Left lung (tissue), 4 donors: ENCODE measurements at regions not wholly inside any gene's neighbourhood (a gene's known extent, or its start where the extent isn't known, plus 50 kb on each side); places are given as distances from the start of the nearest gene placed in this dataset.

Experiments
- ATAC-seq: fragments of 200-7000 bp; cut with Tn5 transposase; one replicate; pipeline ENCODE4 v1.9.1; 2020; ENCODE audit warnings: moderate library complexity
- DNase-seq, 4 donors: peaks; one replicate each; pipeline ENCODE4 v3.0.0-alpha.2; 2013 to 2020
- H3K27ac ChIP-seq, 2 donors: fragments of 200-600 bp; sonication (generic) in 1 of 2; one replicate each; pipeline versions ENCODE4 v1.5.0 to v1.8.0; 2020 to 2021
- H3K27me3 ChIP-seq, 2 donors: fragments of 200-600 bp; sonication (generic) in 1 of 2; one replicate each; pipeline versions ENCODE4 v1.5.0 to v1.8.0; 2020 to 2021
- H3K36me3 ChIP-seq, 2 donors: fragments of 200-600 bp; sonication (generic) in 1 of 2; one replicate each; pipeline versions ENCODE4 v1.5.0 to v1.8.0; 2020 to 2021
- H3K4me1 ChIP-seq, 2 donors: fragments of 200-600 bp; one replicate each; pipeline ENCODE4 v1.8.0; 2021
- H3K4me3 ChIP-seq, 2 donors: fragments of 200-600 bp; sonication (generic) in 1 of 2; one replicate each; pipeline versions ENCODE4 v1.5.0 to v1.8.0; 2020 to 2021; ENCODE audit warnings: mild to moderate bottlenecking in 1 of 2
- H3K9me3 ChIP-seq, 2 donors: fragments of 200-600 bp; sonication (generic) in 1 of 2; one replicate each; pipeline versions ENCODE4 v1.5.0 to v1.8.0; 2020 to 2021
- intact Hi-C, 2 donors: fragments of 100-400 bp; cut with DNase I; formaldehyde crosslinking; loops; one replicate each; pipeline versions ENCODE4 v1.11.2 to v1.14.2; 2022
- TF ChIP-seq, protein P1 (sequence below), 2 donors: fragments of 200-600 bp; sonication (generic) in 1 of 2; IDR thresholded peaks; one replicate each; pipeline versions ENCODE4 v1.5.0 to v1.8.0; 2021; ENCODE audit warnings: antibody characterized with exemption in 2 of 2
- donor health status: DM: no; HTN: yes; CAD: no.
- donor health status: DM: no; HTN: no; CAD: no.

DNA sequence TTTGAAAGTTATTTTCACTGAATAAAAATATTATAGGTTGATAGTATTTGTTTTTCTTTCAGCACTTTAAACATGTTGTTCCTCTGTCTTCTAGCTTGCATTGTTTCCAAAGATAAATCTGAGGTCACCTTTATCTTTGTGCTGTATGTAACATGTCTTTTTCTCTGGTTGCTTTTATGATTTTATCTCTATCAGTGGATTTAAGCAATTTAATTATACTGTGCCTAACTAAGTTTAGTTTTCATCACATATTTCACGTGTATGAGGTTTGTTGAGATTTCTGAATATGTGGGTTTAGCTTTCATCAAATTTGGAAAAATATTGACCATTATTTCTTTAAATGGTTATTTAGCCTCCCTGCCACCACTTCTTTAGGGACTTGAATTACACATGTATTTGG is 214.5 kb downstream of the SNX18 start:
- no peak overlapping the region for H3K4me3 ChIP-seq
- ATAC-seq = no peak
- H3K27me3 ChIP-seq = no peaks in the 10 kb centered on the region
- H3K4me1 ChIP-seq = peaks cover 0 to 18% of the 10 kb centered on the region in 2 donors
- TF ChIP-seq, protein P1, sequence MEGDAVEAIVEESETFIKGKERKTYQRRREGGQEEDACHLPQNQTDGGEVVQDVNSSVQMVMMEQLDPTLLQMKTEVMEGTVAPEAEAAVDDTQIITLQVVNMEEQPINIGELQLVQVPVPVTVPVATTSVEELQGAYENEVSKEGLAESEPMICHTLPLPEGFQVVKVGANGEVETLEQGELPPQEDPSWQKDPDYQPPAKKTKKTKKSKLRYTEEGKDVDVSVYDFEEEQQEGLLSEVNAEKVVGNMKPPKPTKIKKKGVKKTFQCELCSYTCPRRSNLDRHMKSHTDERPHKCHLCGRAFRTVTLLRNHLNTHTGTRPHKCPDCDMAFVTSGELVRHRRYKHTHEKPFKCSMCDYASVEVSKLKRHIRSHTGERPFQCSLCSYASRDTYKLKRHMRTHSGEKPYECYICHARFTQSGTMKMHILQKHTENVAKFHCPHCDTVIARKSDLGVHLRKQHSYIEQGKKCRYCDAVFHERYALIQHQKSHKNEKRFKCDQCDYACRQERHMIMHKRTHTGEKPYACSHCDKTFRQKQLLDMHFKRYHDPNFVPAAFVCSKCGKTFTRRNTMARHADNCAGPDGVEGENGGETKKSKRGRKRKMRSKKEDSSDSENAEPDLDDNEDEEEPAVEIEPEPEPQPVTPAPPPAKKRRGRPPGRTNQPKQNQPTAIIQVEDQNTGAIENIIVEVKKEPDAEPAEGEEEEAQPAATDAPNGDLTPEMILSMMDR (IDR thresholded peaks at IDR 0.05) = no peak
- H3K9me3 ChIP-seq = no peaks in the 10 kb centered on the region
- no peak overlapping the region for H3K27ac ChIP-seq
- no peaks in the 10 kb centered on the region for H3K36me3 ChIP-seq
- intact Hi-C loops = no loop called here
- no peak for DNase-seq

DNA sequence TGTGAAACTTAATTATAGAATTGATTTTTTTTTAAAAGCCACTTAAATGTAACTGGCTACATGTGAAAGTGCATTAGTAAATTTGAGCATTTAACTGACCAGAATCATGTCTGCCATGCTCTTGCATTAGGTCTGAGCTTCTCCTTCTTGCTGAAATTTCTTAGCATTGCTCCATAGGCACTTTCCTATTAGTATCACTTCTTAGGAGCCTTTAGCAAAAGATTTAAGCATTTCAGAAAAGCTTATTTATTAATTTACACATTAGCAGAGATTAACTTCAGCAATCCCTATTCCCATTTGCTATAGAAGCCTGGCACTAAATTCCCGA is 211.0 kb downstream of the SNX18 start:
- H3K36me3 ChIP-seq = no peaks in the 10 kb centered on the region
- peak overlapping the region in 1 of 2 donors; percentile 67 for H3K27ac ChIP-seq
- H3K4me1 ChIP-seq = peaks cover 0 to 18% of the 10 kb centered on the region in 2 donors
- TF ChIP-seq, protein P1 (IDR thresholded peaks at IDR 0.05) = no peak
- DNase-seq (no peak), ATAC-seq (no peak)
- H3K9me3 ChIP-seq = no peaks in the 10 kb centered on the region
- H3K27me3 ChIP-seq = no peaks in the 10 kb centered on the region
- intact Hi-C loops = no loop called here
- no peak overlapping the region for H3K4me3 ChIP-seq

DNA sequence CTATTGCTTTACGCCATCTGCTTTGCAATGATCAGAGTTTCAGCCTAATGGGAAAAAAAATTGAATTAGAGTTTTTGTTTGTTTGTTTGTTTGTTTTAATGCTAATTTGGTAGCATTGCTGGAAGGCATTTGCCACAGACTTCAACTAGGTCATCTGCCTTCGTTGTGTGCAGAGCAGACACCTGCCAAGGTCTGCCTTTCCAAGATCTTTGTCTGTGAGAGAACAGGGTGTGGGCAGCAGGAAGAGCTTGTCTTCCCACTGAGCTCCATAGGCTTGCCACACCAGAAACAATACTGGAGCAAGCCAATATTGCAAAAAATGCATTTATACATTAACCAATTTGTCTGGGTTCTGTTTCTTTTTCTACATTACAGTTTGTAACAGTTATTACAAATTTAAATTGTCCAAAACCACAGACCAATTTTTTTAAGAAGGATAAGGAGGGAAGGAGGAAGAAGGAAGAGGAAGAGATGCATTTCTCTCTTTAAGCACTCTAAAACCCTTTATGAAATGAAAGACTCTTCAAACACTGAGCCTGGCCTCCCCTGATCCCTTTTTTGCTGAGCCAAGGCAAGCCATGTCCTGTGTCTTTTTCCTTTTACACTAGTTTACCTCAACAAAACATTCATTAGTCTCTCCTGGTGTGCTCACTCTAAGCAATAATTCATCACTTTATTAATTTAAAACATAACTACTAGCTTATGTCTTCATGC is 210.5 kb downstream of the SNX18 start:
- no peak overlapping the region for H3K4me3 ChIP-seq
- DNase-seq (no peak), ATAC-seq (no peak)
- intact Hi-C loops = no loop called here
- TF ChIP-seq, protein P1 (IDR thresholded peaks at IDR 0.05) = no peak
- H3K27me3 ChIP-seq = no peaks in the 10 kb centered on the region
- no peaks in the 10 kb centered on the region for H3K36me3 ChIP-seq
- H3K9me3 ChIP-seq = no peaks in the 10 kb centered on the region
- H3K4me1 ChIP-seq = peaks cover 0 to 18% of the 10 kb centered on the region in 2 donors
- peak overlapping the region in 1 of 2 donors; percentile 67 for H3K27ac ChIP-seq

DNA sequence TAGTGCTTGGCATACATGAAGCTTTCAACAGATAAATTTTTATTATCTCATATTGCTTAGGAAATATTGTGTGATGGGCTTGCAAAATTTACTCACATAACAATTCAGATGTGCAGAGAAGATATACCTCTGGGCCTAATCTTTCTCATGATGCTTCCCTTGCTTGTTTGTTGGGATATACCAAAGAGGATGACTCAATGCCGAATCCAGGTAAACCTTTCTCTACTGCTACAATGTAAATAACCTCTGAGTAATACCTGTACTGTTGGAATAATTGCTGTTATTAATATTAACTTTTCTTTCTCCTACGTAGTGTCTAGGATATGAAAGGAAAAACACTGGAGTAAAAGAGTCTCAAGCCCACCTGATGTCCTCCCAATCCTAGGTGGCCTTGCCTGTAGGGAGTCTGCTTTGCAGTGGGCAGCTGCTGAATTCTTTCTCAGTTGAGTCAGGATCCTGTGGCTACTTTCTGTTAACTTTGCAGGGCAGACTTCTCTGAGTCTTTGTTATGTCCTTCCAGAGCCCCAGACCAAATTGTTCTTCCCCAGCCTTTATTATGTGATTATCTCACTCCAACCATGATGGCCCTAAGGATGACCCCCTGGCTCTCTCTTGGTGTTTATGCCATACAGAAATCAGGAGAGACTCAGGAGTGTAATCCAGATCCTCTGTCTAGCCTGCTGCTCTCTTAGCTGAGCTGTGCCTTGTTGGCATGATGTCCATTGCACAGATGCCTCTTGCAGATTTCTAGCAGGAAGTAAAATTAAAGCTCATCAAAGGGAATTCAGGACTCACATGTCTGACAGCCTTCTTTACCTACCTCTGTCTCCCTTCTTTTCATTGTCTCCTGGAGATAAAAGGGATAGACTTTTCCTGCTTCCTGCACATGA is 208.1 kb downstream of the SNX18 start:
- H3K4me3 ChIP-seq = no peak overlapping the region
- DNase-seq (no peak), ATAC-seq (no peak)
- no peaks in the 10 kb centered on the region for H3K9me3 ChIP-seq
- peaks cover 0 to 18% of the 10 kb centered on the region in 2 donors for H3K4me1 ChIP-seq
- no peak overlapping the region for H3K27ac ChIP-seq
- no peaks in the 10 kb centered on the region for H3K36me3 ChIP-seq
- intact Hi-C loops = no loop called here
- TF ChIP-seq, protein P1 (IDR thresholded peaks at IDR 0.05) = no peak
- no peaks in the 10 kb centered on the region for H3K27me3 ChIP-seq

DNA sequence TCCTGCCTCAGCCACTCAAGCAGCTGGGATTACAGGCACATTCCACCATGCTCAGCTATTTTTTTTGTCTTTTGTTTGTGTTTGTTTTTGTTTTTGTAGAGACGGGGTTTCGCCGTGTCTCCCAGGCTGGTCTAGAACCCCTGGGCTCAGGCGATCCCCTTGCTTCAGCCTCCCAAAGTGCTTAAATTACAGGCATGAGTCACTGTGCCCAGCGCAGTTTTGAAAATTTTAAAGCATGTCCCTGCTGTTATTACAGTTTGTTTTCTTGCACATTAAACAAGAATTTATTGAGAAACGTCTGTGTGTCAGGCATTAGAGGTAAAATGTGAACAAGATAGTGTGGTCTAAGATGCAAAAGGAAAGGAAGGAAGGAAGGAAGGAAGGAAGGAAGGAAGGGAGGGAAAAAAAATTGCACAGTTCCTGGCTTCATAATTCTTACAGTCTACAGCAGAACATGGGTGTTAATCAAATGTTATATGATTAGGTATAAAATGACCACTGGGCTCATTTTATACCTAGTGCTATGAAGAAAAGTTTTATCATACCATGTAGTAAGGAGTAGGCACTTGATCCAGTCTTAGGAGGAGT is 205.4 kb downstream of the SNX18 start:
- ATAC-seq = no peak
- Histone ChIP-seq H3K9me3 (no peaks in the 10 kb centered on the region), H3K36me3 (no peaks in the 10 kb centered on the region), H3K27me3 (no peaks in the 10 kb centered on the region), H3K27ac (no peak overlapping the region), H3K4me1 (peaks cover 9 to 17% of the 10 kb centered on the region in 2 donors), H3K4me3 (no peak overlapping the region)
- intact Hi-C loops = no loop called here
- no peak for DNase-seq
- TF ChIP-seq, protein P1 (IDR thresholded peaks at IDR 0.05) = no peak
